Activated naive CD4-positive, alpha-beta T cell treated with anti-CD3 and anti-CD28 coated beads, Interleukin-2, amount 50 U/mL, for 72 hours (primary cell): ENCODE measurements at regions not wholly inside any gene's neighbourhood (a gene's known extent, or its start where the extent isn't known, plus 50 kb on each side); places are given as distances from the start of the nearest gene placed in this dataset.
A peak's percentile ranks its signal among the peaks of the same experiment; 100 is the strongest.

Source experiments
- ATAC-seq, 2 donors: fragments of 150-1000 bp; cut with Tn5 transposase; 2 replicates each; pipeline ENCODE4 v1.10.0; 2021; ENCODE audit warnings: mild to moderate bottlenecking in 2 of 2, moderate library complexity in 2 of 2
- DNase-seq, 2 donors: peaks; one replicate each; pipeline ENCODE4 v3.0.0; 2021 to 2022; ENCODE audit warnings: low spot score in 2 of 2
- H3K27ac Mint-ChIP-seq, 2 donors: one replicate each; pipeline ENCODE4 v1.8.0; 2022; ENCODE audit warnings: mild to moderate bottlenecking in 2 of 2, mixed read lengths in 2 of 2
- H3K36me3 Mint-ChIP-seq, 2 donors: one replicate each; pipeline ENCODE4 v1.8.0; 2022; ENCODE audit warnings: mixed read lengths in 2 of 2
- H3K9me3 Mint-ChIP-seq, 2 donors: one replicate each; pipeline ENCODE4 v1.8.0; 2022; ENCODE audit warnings: mixed read lengths in 2 of 2

DNA sequence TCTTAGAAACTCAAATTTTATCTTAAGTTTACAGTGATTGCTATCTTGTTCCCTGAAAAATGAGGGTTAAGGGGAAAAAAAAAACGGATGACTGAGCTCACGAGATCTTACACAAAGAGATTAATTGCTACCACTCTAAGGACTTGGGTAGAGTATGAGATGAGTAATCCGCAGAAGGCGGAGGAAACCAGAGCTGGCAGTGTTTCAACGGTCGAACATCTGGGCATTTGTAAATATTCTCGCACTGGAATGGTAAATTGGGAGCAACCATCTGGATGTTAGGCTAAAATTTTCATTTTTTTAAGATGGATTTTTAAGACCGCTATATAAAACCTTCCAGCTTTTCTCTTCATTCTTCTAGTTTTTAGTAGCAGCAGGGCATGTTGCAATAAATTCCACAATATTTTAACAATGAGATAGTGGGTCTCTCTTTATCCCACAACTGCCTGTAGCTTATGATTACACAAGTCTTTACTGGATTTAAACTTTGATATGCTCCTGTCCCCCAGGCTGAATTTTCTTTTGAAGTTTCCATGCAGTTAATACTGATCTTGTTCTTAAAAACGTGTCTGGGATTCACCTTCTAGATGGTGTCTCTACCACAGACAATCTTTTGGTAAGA lies 1324.1 kb downstream of the AACS start:
- H3K27ac Mint-ChIP-seq: no peak overlapping the region
- no peaks in the 10 kb centered on the region for H3K36me3 Mint-ChIP-seq
- ATAC-seq (no peak), DNase-seq (no peak)
- H3K9me3 Mint-ChIP-seq: peaks cover 3 to 12% of the 10 kb centered on the region in 2 donors

DNA sequence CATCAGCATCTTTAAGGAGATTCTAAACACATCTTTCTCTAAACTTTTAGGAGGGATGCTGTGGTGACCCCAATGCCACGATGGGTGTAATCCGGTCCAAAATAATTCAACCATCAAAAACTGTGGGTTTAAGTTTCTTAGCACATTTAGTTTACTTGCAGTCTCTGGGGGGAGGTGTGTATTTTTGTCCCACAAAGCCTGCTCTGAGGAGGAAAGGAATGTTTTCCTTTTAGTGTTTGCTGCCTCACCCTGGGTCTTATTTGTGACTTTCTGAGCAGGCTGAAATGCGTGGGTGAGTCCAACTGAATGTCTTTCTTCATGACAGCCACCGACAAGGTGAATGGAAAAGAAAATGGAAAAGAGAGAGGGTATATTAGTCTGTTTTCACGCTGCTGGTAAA lies 1324.7 kb downstream of the AACS start:
- no peak for ATAC-seq
- no peak for DNase-seq
- H3K9me3 Mint-ChIP-seq: peaks cover 3 to 12% of the 10 kb centered on the region in 2 donors
- no peaks in the 10 kb centered on the region for H3K36me3 Mint-ChIP-seq
- H3K27ac Mint-ChIP-seq: no peak overlapping the region

DNA sequence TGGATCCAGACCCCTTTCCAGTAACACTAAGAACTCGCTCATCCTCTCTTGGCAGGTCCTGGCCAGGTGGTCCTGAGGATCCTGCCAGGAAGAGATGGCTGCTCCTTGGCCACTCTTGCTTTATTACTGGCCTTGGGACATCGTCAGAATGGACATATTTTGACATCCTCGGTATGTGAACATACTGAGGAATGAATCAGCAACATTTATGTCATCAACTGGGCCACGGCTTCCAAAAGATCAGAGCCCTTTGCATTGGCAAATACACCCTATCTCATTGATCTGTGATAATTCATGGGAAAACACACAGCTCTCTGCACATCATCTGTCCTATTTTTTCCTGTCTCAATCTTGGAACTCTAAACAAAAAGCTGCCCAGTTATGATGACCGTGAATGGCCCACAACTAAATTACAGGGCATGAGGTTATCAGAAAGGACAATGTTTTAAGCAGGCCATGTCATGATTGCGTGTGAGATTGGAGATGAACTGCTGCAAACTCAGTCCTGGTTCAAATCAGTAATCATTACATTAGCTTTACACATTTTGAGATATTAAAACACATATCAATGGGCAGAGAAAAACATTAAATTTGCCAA lies 1325.8 kb downstream of the AACS start:
- Mint-ChIP-seq H3K9me3 (peaks cover 3 to 12% of the 10 kb centered on the region in 2 donors), H3K36me3 (no peaks in the 10 kb centered on the region), H3K27ac (no peak overlapping the region)
- DNase-seq (no peak), ATAC-seq (no peak)

DNA sequence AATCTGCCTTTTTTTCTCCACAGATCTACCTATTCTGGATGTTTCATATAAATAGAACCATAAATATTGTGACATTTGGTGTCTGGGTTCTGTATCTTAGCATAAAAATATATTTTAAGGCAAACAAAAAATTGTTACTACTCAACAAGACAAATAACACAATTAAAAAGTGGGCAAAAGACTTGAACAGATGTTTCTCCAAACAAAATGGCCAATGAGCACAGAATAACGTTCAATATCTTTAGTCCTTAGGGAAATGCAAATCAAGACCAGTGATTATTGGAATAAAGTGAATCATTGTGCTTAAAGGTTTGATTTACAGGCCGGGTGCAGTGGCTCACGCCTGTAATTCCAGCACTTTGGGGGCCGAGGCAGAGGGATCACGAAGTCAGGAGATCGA lies 1331.3 kb downstream of the AACS start:
- no peak overlapping the region for H3K27ac Mint-ChIP-seq
- no peaks in the 10 kb centered on the region for H3K36me3 Mint-ChIP-seq
- H3K9me3 Mint-ChIP-seq: peaks cover 0 to 4% of the 10 kb centered on the region in 2 donors
- no peak for ATAC-seq
- no peak for DNase-seq

DNA sequence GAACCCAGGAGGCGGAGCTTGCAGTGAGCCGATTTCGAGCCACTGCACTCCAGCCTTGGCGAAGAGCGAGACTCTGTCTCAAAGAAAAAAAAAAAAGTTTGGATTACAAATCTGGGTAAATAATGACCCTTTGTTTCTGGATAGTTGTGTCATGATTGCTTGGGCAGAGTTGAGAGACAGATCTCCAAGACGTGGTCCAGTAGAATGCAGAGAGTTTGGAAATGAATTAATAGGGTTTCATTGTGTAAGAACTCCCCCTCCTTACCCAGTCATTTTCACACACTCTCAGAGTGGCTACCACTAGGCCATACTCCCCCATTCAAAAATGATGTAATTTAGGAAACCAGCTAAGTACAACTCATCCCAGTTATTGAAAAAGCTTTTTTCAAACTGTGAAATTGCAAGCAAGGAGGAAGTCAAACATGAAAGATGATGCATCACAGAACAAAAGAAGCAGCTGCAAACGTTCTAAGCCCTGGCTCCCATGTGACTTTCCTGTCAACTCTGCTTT lies 1331.9 kb downstream of the AACS start:
- DNase-seq (no peak), ATAC-seq (peak; percentile 67 to 97)
- H3K9me3 Mint-ChIP-seq: peaks cover 0 to 4% of the 10 kb centered on the region in 2 donors
- no peaks in the 10 kb centered on the region for H3K36me3 Mint-ChIP-seq
- no peak overlapping the region for H3K27ac Mint-ChIP-seq

DNA sequence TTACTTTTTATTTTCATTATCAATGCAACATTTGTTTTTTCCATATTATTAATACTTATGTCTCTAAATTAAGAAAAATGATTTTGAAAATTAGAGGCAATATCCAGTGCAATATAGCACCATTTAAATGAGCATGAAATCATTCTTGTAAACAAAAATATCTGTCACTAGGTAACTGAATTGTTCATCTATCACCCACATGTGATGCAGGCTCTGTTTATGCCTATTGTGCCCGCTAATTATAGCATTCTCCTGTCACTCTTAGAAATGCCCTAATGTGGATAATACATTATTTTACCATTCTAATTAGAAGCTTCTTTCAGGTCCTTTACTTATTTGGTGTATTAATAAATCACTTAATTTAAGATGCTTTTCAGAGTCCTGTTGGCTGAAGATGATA lies 1332.4 kb downstream of the AACS start:
- H3K27ac Mint-ChIP-seq: no peak overlapping the region
- no peaks in the 10 kb centered on the region for H3K36me3 Mint-ChIP-seq
- peaks cover 0 to 4% of the 10 kb centered on the region in 2 donors for H3K9me3 Mint-ChIP-seq
- ATAC-seq (no peak), DNase-seq (no peak)

DNA sequence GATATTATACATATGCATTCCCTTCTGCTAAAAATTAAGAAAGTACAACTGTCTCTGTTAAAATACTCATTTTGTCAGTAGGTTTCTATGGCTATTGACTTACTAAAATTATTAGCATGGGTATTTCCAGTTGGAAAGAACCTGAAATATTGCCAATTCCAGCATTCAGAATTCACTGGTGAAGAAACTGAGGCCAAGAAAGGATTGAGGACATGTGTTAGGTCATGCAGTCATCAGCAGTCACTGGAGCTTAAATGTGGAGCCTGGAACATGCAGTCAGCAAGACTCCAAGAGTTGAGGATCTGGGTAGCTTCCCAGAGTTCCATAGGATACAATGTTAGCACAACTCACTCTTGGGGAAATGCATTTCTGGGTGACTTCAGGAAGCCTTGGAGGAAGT lies 1335.6 kb downstream of the AACS start:
- peaks cover 0 to 8% of the 10 kb centered on the region in 2 donors for H3K9me3 Mint-ChIP-seq
- no peak for ATAC-seq
- no peaks in the 10 kb centered on the region for H3K36me3 Mint-ChIP-seq
- H3K27ac Mint-ChIP-seq: no peak overlapping the region
- DNase-seq: no peak

DNA sequence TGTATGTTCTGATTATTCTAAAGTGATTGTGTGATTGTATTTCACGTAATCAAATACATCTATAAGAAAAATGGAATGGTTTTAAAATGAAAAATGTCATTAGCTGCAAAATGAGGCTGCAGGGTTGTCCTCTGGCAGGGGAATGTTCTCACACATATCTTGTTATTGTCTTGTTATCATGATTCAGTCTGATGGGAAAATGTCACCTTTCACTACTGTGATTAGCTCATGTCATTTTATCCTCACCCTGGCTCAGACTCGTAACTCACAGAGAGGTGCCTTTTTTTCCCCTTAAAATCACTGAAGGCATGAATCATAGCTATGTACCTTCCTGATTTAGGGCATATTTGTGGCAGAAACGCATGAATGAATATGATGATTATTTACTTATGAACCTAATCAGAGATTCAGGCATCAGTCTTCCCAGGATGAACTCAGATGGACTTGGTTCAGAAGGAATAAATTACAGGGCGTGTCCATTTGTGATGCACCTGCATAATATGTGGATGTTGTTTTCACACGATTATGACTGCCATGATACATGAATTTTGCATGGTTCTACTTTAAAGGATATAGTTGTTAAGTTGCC lies 1339.2 kb downstream of the AACS start:
- Mint-ChIP-seq H3K9me3 (peaks cover 0 to 6% of the 10 kb centered on the region in 2 donors), H3K36me3 (peaks cover 0 to 6% of the 10 kb centered on the region in 2 donors), H3K27ac (no peak overlapping the region)
- ATAC-seq: no peak
- DNase-seq: no peak

DNA sequence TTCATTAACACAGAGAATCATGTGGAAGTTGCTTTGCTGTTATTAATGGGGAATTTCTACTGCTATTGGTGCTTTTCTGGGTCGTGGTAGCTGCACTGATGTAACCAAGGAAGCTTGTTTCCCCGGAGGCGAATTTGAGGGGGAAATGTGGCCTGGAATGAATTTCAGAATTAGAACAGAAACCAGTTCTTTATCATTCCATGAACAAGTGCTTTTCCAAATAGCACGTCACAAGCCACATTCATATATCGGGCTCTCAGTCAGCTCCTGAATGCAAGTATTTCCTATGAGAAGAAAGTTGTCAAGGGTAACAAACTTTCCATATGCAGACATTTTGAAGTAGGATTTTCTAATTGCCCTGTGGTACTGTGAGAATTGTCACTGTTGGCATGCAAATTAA lies 1353.2 kb downstream of the AACS start:
- no peak for DNase-seq
- peaks cover 0 to 6% of the 10 kb centered on the region in 2 donors for H3K36me3 Mint-ChIP-seq
- H3K27ac Mint-ChIP-seq: no peak overlapping the region
- peaks cover 4 to 7% of the 10 kb centered on the region in 2 donors for H3K9me3 Mint-ChIP-seq
- no peak for ATAC-seq

DNA sequence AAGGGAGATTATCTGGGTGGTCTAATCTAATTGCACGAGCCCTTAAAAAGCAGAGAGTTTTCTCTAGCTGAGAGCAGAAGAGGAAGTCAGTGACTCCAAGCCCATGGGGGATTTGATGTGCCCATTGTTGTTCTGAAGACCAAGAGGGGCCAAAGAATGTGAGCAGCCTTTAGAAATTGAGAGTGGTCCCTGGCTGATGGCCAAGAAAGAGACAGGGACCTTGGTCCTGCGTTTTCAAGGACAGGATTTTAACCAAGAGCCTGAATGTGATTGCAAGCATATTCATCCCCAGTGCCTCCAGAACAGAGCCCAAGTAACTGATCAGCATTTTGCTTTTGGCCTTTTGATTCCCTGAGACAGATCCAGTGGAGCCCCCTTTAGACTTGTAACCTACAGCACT lies 1353.9 kb downstream of the AACS start:
- DNase-seq (no peak), ATAC-seq (no peak)
- peaks cover 4 to 7% of the 10 kb centered on the region in 2 donors for H3K9me3 Mint-ChIP-seq
- H3K27ac Mint-ChIP-seq: no peak overlapping the region
- H3K36me3 Mint-ChIP-seq: peaks cover 0 to 6% of the 10 kb centered on the region in 2 donors

DNA sequence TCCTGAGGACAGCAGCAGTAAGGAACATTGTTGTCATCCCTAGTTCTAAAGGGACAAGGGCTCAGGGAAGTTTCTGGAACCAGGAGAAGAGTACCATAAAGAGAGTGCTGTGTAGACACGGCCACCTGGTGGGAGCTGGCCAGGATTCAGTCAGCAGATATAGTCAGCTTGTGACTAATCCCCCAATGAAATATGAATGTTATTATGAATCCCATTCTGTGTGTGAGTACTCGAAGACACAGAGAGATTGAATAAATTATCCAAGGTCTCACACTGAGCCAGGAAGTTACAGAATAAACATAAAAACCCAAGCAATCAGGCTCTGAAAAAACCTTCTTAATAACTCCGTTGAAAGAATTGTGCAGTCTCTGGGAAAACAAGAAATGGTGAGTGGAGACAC lies 1359.5 kb downstream of the AACS start:
- H3K36me3 Mint-ChIP-seq: peaks cover 0 to 1% of the 10 kb centered on the region in 2 donors
- no peak for DNase-seq
- no peak overlapping the region for H3K27ac Mint-ChIP-seq
- peaks cover 1 to 7% of the 10 kb centered on the region in 2 donors for H3K9me3 Mint-ChIP-seq
- ATAC-seq: no peak

DNA sequence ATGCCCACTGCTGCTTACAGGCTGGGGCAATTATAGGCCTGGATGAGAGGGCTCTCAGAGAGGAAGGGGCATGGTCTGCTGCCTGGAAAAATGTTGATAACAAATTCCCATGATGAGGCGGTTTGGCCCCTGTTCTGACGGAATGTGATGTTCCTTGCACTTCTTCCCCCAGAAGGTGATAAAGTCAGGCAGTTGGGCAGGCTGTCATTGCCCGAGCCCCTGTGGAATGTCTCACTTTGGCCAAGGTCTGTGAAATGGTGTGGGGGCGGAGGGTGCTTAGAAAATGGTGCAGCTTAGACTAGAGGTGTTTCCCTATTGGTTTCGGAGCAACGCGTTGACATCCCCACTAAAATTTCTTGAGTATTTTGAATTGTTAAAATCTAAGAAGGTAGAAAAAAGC lies 1360.0 kb downstream of the AACS start:
- no peaks in the 10 kb centered on the region for H3K36me3 Mint-ChIP-seq
- H3K9me3 Mint-ChIP-seq: peaks cover 0 to 6% of the 10 kb centered on the region in 2 donors
- DNase-seq (no peak), ATAC-seq (no peak)
- H3K27ac Mint-ChIP-seq: no peak overlapping the region

DNA sequence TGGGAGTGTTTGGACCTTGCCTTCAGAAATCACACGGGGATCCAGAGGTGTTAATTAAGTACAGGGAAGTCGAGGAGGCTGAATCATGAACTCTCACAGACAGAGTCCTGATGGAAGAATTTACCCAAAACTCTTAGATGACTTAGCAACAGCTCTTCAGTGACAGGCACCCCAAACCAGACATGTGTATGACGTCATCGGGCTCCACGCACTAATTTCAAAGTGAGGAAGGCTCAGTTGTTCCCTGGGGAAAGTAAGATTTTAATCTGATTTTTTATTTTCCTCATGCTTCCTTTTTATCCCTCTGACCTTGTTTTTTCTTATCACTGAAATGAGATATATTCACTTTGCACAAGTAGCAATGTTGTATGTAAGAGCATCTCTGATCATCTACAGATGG lies 1363.5 kb downstream of the AACS start:
- Mint-ChIP-seq H3K27ac (no peak overlapping the region), H3K36me3 (no peaks in the 10 kb centered on the region)

DNA sequence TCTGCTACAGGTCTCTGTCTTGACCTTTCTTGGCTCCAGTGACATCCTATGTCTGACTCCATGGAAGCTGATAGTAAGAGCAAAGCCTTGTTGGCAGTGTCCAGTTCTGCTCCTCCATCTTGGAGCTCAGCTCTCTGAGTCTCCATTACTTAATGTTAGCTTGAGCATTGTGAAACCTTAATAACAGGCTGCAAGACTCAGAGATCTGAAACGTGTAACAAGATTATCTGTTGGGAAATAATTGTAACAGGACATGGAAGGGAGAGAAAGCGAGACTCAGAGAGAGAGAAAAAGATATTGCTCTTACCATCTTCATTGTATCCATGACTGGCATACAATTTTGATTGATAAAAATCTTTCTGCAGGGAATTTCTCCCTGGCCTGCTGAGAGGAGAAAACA lies 1365.7 kb downstream of the AACS start:
- H3K36me3 Mint-ChIP-seq: no peaks in the 10 kb centered on the region

More for the DNA sequence above, 1363.5 kb downstream of the AACS start:
- peaks cover 3 to 11% of the 10 kb centered on the region in 2 donors for H3K9me3 Mint-ChIP-seq
- ATAC-seq: no peak
- DNase-seq: no peak

DNA sequence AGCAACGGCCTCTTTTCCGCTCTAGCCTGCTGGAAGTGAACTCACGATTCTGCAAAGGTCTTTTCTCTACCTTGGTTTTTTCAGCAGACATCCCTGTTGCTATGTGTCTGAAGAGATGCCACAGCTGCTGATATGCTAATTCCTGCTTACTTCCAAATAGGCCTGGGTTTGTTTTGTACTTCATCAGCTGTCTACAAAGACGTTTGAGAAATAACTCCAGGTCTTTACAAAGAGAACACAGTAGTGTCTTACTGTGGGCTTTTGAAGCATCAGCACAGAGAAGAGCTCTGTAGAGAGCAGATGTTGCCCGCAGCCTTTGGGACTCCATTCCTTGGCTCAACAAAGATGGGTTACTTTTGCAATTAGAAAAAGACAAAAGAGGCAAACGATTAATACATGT lies 1366.5 kb downstream of the AACS start:
- H3K36me3 Mint-ChIP-seq: no peaks in the 10 kb centered on the region
- ATAC-seq (no peak), DNase-seq (no peak)
- H3K27ac Mint-ChIP-seq: no peak overlapping the region
- peaks cover 10 to 15% of the 10 kb centered on the region in 2 donors for H3K9me3 Mint-ChIP-seq

More for the DNA sequence above, 1365.7 kb downstream of the AACS start:
- ATAC-seq: no peak
- peaks cover 7 to 15% of the 10 kb centered on the region in 2 donors for H3K9me3 Mint-ChIP-seq
- no peak for DNase-seq
- peak overlapping the region in 1 of 2 donors; percentile 75 for H3K27ac Mint-ChIP-seq

DNA sequence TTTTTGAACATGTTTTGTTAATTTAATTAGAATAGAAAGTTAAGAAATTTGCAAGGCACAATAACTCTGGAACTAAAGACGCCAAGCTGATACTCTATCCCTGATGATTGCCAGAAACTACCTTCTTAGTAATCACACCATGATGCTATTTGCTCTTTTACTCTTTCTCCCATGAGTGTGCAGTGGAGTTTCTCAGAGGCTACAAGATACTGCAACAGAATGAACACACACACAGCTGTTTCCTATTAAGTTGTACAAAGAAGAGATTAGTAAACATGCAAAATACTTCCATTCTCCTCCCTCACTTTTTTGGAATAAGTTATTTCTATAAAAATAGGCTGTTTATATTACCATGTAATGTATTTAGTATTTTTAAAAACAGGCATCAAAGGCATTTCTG lies 1367.5 kb downstream of the AACS start:
- no peak for DNase-seq
- Mint-ChIP-seq H3K9me3 (peaks cover 10 to 15% of the 10 kb centered on the region in 2 donors), H3K27ac (no peak overlapping the region), H3K36me3 (no peaks in the 10 kb centered on the region)
- ATAC-seq: no peak

DNA sequence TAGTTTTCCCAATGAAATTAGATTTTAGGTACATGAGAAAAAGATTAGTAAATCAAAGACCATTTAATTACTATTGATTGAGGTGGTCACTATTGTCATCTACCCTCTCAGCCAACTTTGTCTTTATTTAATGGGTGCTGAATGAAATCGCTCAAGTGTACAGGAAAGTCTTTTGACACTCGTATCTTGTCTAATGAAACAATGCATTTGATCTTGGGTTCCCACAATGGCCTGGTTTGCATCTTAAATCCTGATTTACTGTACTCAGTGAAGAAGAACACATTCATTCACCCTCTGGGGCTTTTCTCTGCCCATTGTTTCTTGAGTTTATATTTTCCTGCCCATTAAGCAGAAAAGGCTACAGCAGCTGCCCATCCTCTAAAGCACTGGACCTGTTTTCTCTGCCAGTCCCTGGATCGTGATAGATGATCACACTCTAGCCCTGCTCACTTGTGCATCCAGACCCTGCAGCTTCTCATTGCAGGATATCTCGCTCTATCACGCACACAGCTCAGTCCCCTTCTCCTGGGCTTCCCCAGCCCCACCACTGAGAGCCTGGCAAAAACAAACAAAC lies 1369.3 kb downstream of the AACS start:
- no peaks in the 10 kb centered on the region for H3K36me3 Mint-ChIP-seq
- H3K9me3 Mint-ChIP-seq: peaks cover 9 to 10% of the 10 kb centered on the region in 2 donors
- ATAC-seq: no peak
- no peak for DNase-seq
- H3K27ac Mint-ChIP-seq: no peak overlapping the region
